ENCODE measurements at regions not wholly inside any gene's neighbourhood (a gene's known extent, or its start where the extent isn't known, plus 50 kb on each side); places are given as distances from the start of the nearest gene placed in this dataset.

- TF ChIP-seq POLR2A (IDR thresholded peaks at IDR 0.05) (no peak), CTCF (IDR thresholded peaks at IDR 0.05) (no peak)
Measured at GRCh38 chr14:86321151-86321550, 791.2 kb downstream of the FLRT2 start.
